IMR-90 (cell line): ENCODE measurements at regions not wholly inside any gene's neighbourhood (a gene's known extent, or its start where the extent isn't known, plus 50 kb on each side); places are given as distances from the start of the nearest gene placed in this dataset.

Source experiments
- ATAC-seq: fragments of 200-7000 bp; cut with Tn5 transposase; 2 replicates; pipeline ENCODE4 v1.9.1; 2020; ENCODE audit warnings: low read depth, mild to moderate bottlenecking, moderate library complexity
- BruUV-seq: library from RNA; stranded (reverse); fragments of 400-500 nt; replicated peaks from 2 replicates; lab custom pipeline; 2021; lab: Mats Ljungman, UMichigan
- CTCF ChIA-PET: fragments of 300-600 bp; formaldehyde crosslinking; extraction: SDS; loops from one replicate; lab custom pipeline; 2021; ENCODE audit warnings: antibody characterized with exemption; lab: Yijun Ruan, JAX
- POLR2A ChIA-PET: fragments of 300-600 bp; sonication (Branson Sonifier 250); formaldehyde crosslinking; loops from one replicate; lab custom pipeline; 2022; ENCODE audit warnings: antibody characterized with exemption; ENCODE audit not compliant: unreplicated experiment; lab: Charles Lee
- DNase-seq: peaks from one replicate; pipeline ENCODE4 v3.0.0; 2013
- H2AFZ ChIP-seq: replicated peaks from 2 replicates; pipeline ENCODE3; 2013; ENCODE audit warnings: low read length, mild to moderate bottlenecking; ENCODE audit not compliant: poor library complexity
- H2AK5ac ChIP-seq: 2 replicates; pipeline ENCODE4 v1.6.1; 2013; ENCODE audit warnings: low read depth, low read length, inconsistent platforms
- H2AK9ac ChIP-seq: replicated peaks from 2 replicates; pipeline ENCODE3; 2013; ENCODE audit warnings: mild to moderate bottlenecking, low read depth, low read length, moderate library complexity; ENCODE audit not compliant: poor library complexity
- H2BK120ac ChIP-seq: 2 replicates; pipeline ENCODE4 v1.6.1; 2013; ENCODE audit warnings: low read depth, low read length, inconsistent platforms
- H2BK15ac ChIP-seq: 3 replicates; pipeline ENCODE4 v1.6.1; 2013; ENCODE audit warnings: low read depth, low read length, inconsistent platforms
- H2BK20ac ChIP-seq: 2 replicates; pipeline ENCODE4 v1.6.1; 2013; ENCODE audit warnings: low read depth, mild to moderate bottlenecking, inconsistent platforms, low read length, moderate library complexity
- H2BK5ac ChIP-seq: 2 replicates; pipeline ENCODE4 v1.6.1; 2013; ENCODE audit warnings: mild to moderate bottlenecking, low read depth, low read length, inconsistent platforms; ENCODE audit not compliant: poor library complexity, severe bottlenecking
- H3K14ac ChIP-seq: replicated peaks from 2 replicates; pipeline ENCODE4 v1.6.1; 2013; ENCODE audit warnings: low read depth, low read length, inconsistent platforms
- H3K18ac ChIP-seq: 2 replicates; pipeline ENCODE4 v1.6.1; 2013; ENCODE audit warnings: low read depth, low read length, control low read depth
- H3K23ac ChIP-seq: 2 replicates; pipeline ENCODE4 v1.6.1; 2013; ENCODE audit warnings: low read depth, low read length, inconsistent platforms
- H3K27ac ChIP-seq: 2 replicates; pipeline ENCODE4 v1.5.1; 2013; ENCODE audit warnings: mild to moderate bottlenecking, control low read depth, low read length; ENCODE audit not compliant: insufficient read depth
- H3K27me3 ChIP-seq: 2 replicates; pipeline ENCODE4 v1.6.1; 2013; ENCODE audit warnings: low read length; ENCODE audit not compliant: control insufficient read depth, insufficient read depth
- H3K36me3 ChIP-seq: 2 replicates; pipeline ENCODE4 v1.6.1; 2013; ENCODE audit warnings: low read length, mixed read lengths; ENCODE audit not compliant: control insufficient read depth, insufficient read depth
- H3K4ac ChIP-seq: 2 replicates; pipeline ENCODE4 v1.6.1; 2013; ENCODE audit warnings: low read depth, low read length, inconsistent platforms
- H3K4me1 ChIP-seq: 2 replicates; pipeline ENCODE4 v1.6.1; 2013; ENCODE audit warnings: low read length, mixed read lengths; ENCODE audit not compliant: control insufficient read depth, insufficient read depth
- H3K4me2 ChIP-seq: 2 replicates; pipeline ENCODE4 v1.6.1; 2013; ENCODE audit warnings: low read depth, mild to moderate bottlenecking, control low read depth, low read length, moderate library complexity
- H3K4me3 ChIP-seq: 2 replicates; pipeline ENCODE4 v1.5.1; 2013; ENCODE audit warnings: low read depth, mild to moderate bottlenecking, control low read depth, low read length, moderate library complexity; ENCODE audit not compliant: insufficient read depth
- H3K56ac ChIP-seq: 2 replicates; pipeline ENCODE4 v1.6.1; 2013; ENCODE audit warnings: low read length, inconsistent platforms; ENCODE audit not compliant: insufficient read depth; ENCODE audit errors: extremely low read depth
- H3K79me1 ChIP-seq, 2 experiments: 2 replicates each; pipeline ENCODE4 v1.6.1; 2013; ENCODE audit warnings: low read length in 2 of 2, inconsistent platforms in 1 of 2, low read depth in 1 of 2
- H3K9ac ChIP-seq: 2 replicates; pipeline ENCODE4 v1.6.1; 2013; ENCODE audit warnings: low read depth, low read length, control low read depth
- H3K9me1 ChIP-seq: 2 replicates; pipeline ENCODE4 v1.6.1; 2013; ENCODE audit warnings: low read length, inconsistent platforms; ENCODE audit not compliant: insufficient read depth
- H3K9me3 ChIP-seq: 2 replicates; pipeline ENCODE4 v1.6.1; 2013; ENCODE audit warnings: low read length; ENCODE audit not compliant: control insufficient read depth, insufficient read depth
- H4K20me1 ChIP-seq: 2 replicates; pipeline ENCODE4 v1.6.1; 2013; ENCODE audit warnings: low read length, inconsistent platforms; ENCODE audit not compliant: insufficient read depth
- H4K5ac ChIP-seq: 2 replicates; pipeline ENCODE4 v1.6.1; 2013; ENCODE audit warnings: mild to moderate bottlenecking, low read depth, low read length, control low read depth
- H4K8ac ChIP-seq, 2 experiments: 2 replicates each; pipeline ENCODE4 v1.6.1; 2013; ENCODE audit warnings: low read depth in 2 of 2, low read length in 2 of 2, control low read depth in 1 of 2, inconsistent platforms in 1 of 2
- H4K91ac ChIP-seq: 2 replicates; pipeline ENCODE4 v1.6.1; 2013; ENCODE audit warnings: low read depth, low read length, inconsistent platforms; ENCODE audit not compliant: insufficient read depth
- NFE2L2 ChIP-seq: fragments of 150-350 bp; IDR thresholded peaks from 2 replicates; pipeline ENCODE4 v1.6.1; 2016; ENCODE audit warnings: low read depth, mild to moderate bottlenecking, low read length
- WGBS, 2 experiments: methylation state at CpG; one replicate each; pipeline versions ENCODE4 v1.1.5 to v1.1.7; 2013; ENCODE audit warnings: missing lambda C conversion rate in 2 of 2; ENCODE audit not compliant: insufficient read length in 1 of 2; ENCODE audit errors: extremely low coverage in 2 of 2; 5-methylcytosine and 5-hydroxymethylcytosine counted together
- dilution Hi-C: fragments of 300-500 bp; cut with HindIII; formaldehyde crosslinking; loops from one replicate; pipeline ENCODE4 v1.14.3; 2018; ENCODE audit warnings: low sequenced_read_pairs; ENCODE audit not compliant: unreplicated experiment
- in situ Hi-C: fragments of 300-500 bp; cut with MboI; formaldehyde crosslinking; loops from 3 replicates; pipeline ENCODE4 v1.14.3; 2019; ENCODE audit warnings: low sequenced_read_pairs, inconsistent platforms, mixed read lengths
- intact Hi-C: fragments of 100-400 bp; cut with micrococcal nuclease; formaldehyde crosslinking; loops from 2 replicates; pipeline ENCODE4 v1.10.0; 2022
- TF ChIP-seq, protein P1 (sequence below): fragments of 150-350 bp; IDR thresholded peaks from 2 replicates; pipeline ENCODE4 v1.6.1; 2017; ENCODE audit warnings: mild to moderate bottlenecking, antibody characterized with exemption, low read length, low read depth

DNA sequence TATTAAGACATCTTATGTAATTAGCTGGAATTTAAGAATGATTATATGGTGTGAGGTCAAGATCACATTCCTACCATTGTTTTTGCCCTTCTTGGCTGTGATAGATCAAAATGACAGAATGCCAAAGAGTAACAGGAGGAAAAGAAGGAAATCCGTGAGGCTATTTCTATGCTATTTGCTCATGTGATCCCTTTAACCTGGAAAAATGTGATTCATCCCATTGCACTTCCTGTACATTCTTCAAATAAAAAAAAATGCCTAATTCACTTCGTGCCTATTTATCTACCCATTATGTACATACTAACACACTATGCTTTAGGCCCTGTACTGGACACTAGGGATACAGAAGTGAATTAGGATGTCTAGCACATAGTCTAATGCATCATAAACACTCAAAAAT lies 154.1 kb upstream of the PAPPA start:
- H3K4me2 ChIP-seq, result no peak overlapping the region
- H3K36me3 ChIP-seq, result no peaks in the 10 kb centered on the region
- no peak overlapping the region for H3K56ac ChIP-seq
- H3K9me1 ChIP-seq, result peaks cover 5% of the 10 kb centered on the region
- ChIA-PET POLR2A (no interaction called here), CTCF (no interaction called here)
- no peak overlapping the region for H2BK15ac ChIP-seq
- WGBS, 2 experiments, result no CpG with 5 or more reads among the region's 2 CpGs
- in situ Hi-C loops (no loop called here), intact Hi-C loops (loop anchor here (2.0 to 10.0 kb wide), 2 partner anchors 55 to 305 kb away; no protein-coding TSS in a partner anchor), dilution Hi-C loops (no loop called here)
- no peaks in the 10 kb centered on the region for H4K20me1 ChIP-seq
- ATAC-seq, result no peak
- no peak overlapping the region for H2BK20ac ChIP-seq
- H3K79me1 ChIP-seq, result no peaks in the 10 kb centered on the region
- no peak overlapping the region for H2AK9ac ChIP-seq
- H3K14ac ChIP-seq, result no peak overlapping the region
- no peaks in the 10 kb centered on the region for H3K27me3 ChIP-seq
- H2BK120ac ChIP-seq, result no peak overlapping the region
- TF ChIP-seq, protein P1, sequence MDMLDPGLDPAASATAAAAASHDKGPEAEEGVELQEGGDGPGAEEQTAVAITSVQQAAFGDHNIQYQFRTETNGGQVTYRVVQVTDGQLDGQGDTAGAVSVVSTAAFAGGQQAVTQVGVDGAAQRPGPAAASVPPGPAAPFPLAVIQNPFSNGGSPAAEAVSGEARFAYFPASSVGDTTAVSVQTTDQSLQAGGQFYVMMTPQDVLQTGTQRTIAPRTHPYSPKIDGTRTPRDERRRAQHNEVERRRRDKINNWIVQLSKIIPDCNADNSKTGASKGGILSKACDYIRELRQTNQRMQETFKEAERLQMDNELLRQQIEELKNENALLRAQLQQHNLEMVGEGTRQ, result peak; percentile 54; the same call in 1 of the 2 replicates
- no peak for TF ChIP-seq NFE2L2
- no peaks in the 10 kb centered on the region for H3K9me3 ChIP-seq
- H3K27ac ChIP-seq, result no peak overlapping the region
- no TSS peak for BruUV-seq
- H2BK5ac ChIP-seq, result peak overlapping the region; percentile 79
- H3K18ac ChIP-seq, result peak overlapping the region; percentile 68
- H3K4me3 ChIP-seq, result no peak overlapping the region
- H2AFZ ChIP-seq, result no peak overlapping the region
- peak; percentile 73 for DNase-seq
- no peak overlapping the region for H4K8ac ChIP-seq
- H3K4me1 ChIP-seq, result peaks cover 19% of the 10 kb centered on the region
- peak overlapping the region; percentile 12; the same call in 1 of the 2 replicates for H4K5ac ChIP-seq
- H4K91ac ChIP-seq, result no peak overlapping the region
- H3K9ac ChIP-seq, result no peak overlapping the region
- H3K23ac ChIP-seq, result no peak overlapping the region
- H2AK5ac ChIP-seq, result no peak overlapping the region
- no peak overlapping the region for H3K4ac ChIP-seq
